ENCODE measurements at regions not wholly inside any gene's neighbourhood (a gene's known extent, or its start where the extent isn't known, plus 50 kb on each side); places are given as distances from the start of the nearest gene placed in this dataset.

- H2AFZ ChIP-seq (ENCODE audit: low read depth, low read length, poor library complexity, severe bottlenecking): no peak overlapping the region
- DNase-seq (ENCODE audit: low read depth, low spot score) (no peak), ATAC-seq (no peak)
- RAD21 ChIA-PET (ENCODE audit: low non-redundant PET in 1 of 2, low total read pairs in 2 of 2, uncharacterized antibody in 2 of 2, unreplicated experiment in 2 of 2): no interaction called here
- H3K9me2 ChIP-seq (ENCODE audit: insufficient read depth): no peaks in the 10 kb centered on the region
- no peak for TF ChIP-seq SRF (IDR thresholded peaks at IDR 0.05; ENCODE audit: low read depth)
- TF ChIP-seq POLR2A (IDR thresholded peaks at IDR 0.05; ENCODE audit: borderline replicate concordance, extremely low read depth, insufficient read depth, insufficient read length): no peak
- no peak for TF ChIP-seq SP1 (IDR thresholded peaks at IDR 0.05; ENCODE audit: low read depth)
- TF ChIP-seq TCF7L2 (IDR thresholded peaks at IDR 0.05; ENCODE audit: borderline replicate concordance, extremely low read depth, insufficient read depth, insufficient read length): no peak
- TF ChIP-seq, protein P1, sequence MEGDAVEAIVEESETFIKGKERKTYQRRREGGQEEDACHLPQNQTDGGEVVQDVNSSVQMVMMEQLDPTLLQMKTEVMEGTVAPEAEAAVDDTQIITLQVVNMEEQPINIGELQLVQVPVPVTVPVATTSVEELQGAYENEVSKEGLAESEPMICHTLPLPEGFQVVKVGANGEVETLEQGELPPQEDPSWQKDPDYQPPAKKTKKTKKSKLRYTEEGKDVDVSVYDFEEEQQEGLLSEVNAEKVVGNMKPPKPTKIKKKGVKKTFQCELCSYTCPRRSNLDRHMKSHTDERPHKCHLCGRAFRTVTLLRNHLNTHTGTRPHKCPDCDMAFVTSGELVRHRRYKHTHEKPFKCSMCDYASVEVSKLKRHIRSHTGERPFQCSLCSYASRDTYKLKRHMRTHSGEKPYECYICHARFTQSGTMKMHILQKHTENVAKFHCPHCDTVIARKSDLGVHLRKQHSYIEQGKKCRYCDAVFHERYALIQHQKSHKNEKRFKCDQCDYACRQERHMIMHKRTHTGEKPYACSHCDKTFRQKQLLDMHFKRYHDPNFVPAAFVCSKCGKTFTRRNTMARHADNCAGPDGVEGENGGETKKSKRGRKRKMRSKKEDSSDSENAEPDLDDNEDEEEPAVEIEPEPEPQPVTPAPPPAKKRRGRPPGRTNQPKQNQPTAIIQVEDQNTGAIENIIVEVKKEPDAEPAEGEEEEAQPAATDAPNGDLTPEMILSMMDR (IDR thresholded peaks at IDR 0.05 in 2 of 3, conservative IDR thresholded peaks at IDR 0.05 in 1 of 3; ENCODE audit: borderline replicate concordance in 1 of 3, insufficient read depth in 1 of 3, low read depth in 2 of 3, low read length in 2 of 3): no peak
- TF ChIP-seq EGR1 (IDR thresholded peaks at IDR 0.05; ENCODE audit: low read depth): no peak
- TF ChIP-seq ZFX (IDR thresholded peaks at IDR 0.05): no peak
- no peak for TF ChIP-seq FOSL1 (IDR thresholded peaks at IDR 0.05; ENCODE audit: low read depth)
- TF ChIP-seq CEBPB (IDR thresholded peaks at IDR 0.05; ENCODE audit: low read depth): no peak
- no peak for TF ChIP-seq MAX (IDR thresholded peaks at IDR 0.05)
- no peak for TF ChIP-seq EZH2phosphoT487 (IDR thresholded peaks at IDR 0.05; ENCODE audit: borderline replicate concordance)
- TF ChIP-seq REST (IDR thresholded peaks at IDR 0.05; ENCODE audit: low read depth): no peak
- TF ChIP-seq EZH2 (IDR thresholded peaks at IDR 0.05): no peak
- TF ChIP-seq, protein P2, sequence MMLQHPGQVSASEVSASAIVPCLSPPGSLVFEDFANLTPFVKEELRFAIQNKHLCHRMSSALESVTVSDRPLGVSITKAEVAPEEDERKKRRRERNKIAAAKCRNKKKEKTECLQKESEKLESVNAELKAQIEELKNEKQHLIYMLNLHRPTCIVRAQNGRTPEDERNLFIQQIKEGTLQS (IDR thresholded peaks at IDR 0.05): no peak
- TF ChIP-seq CBX3 (IDR thresholded peaks at IDR 0.05; ENCODE audit: low read depth): no peak
- TF ChIP-seq ELF1 (IDR thresholded peaks at IDR 0.05; ENCODE audit: borderline replicate concordance, low read depth): no peak
- TF ChIP-seq JUND (IDR thresholded peaks at IDR 0.05): no peak
- no peak for TF ChIP-seq SIN3A (IDR thresholded peaks at IDR 0.05; ENCODE audit: low read depth)
- TF ChIP-seq POLR2AphosphoS5 (IDR thresholded peaks at IDR 0.05; ENCODE audit: low read depth, low read length): no peak
- H3K4me3 ChIP-seq (replicated peaks in 1 of 2; ENCODE audit: low read depth in 1 of 2, low read length in 2 of 2): no peak overlapping the region
- no peak overlapping the region for H3K27ac ChIP-seq (ENCODE audit: low read depth, low read length)
- H3K79me2 ChIP-seq (ENCODE audit: insufficient read depth, low read length): no peaks in the 10 kb centered on the region
- H3K4me2 ChIP-seq (ENCODE audit: low read length): no peak overlapping the region
- POLR2A ChIA-PET: no interaction called here
- H3K9ac ChIP-seq (ENCODE audit: low read length): no peak overlapping the region
- no peaks in the 10 kb centered on the region for H3K9me3 ChIP-seq (ENCODE audit: control insufficient read depth in 1 of 2, insufficient read depth in 1 of 2, low read depth in 1 of 2, low read length in 2 of 2)
- H3K36me3 ChIP-seq (ENCODE audit: control insufficient read depth in 1 of 2, insufficient read depth in 2 of 2, low read length in 2 of 2): no peaks in the 10 kb centered on the region
- H3K4me1 ChIP-seq (ENCODE audit: control insufficient read depth in 1 of 2, insufficient read depth in 2 of 2, low read length in 2 of 2): no peaks in the 10 kb centered on the region
- CTCF ChIA-PET: no interaction called here
- intact Hi-C loops (cut with micrococcal nuclease): no loop called here
- H3K27me3 ChIP-seq (ENCODE audit: insufficient read depth, low read length): peaks cover 14% of the 10 kb centered on the region; the same call in 1 of the 2 replicates
- H4K20me1 ChIP-seq (ENCODE audit: insufficient read depth): no peaks in the 10 kb centered on the region
- BruUV-seq (replicated peaks): no TSS peak
Observed at GRCh38 chr10:7045891-7046599, 364.8 kb downstream of the SFMBT2 start.

Data from HCT116 (cell line).